Keratinocyte (primary cell): ENCODE measurements at regions not wholly inside any gene's neighbourhood (a gene's known extent, or its start where the extent isn't known, plus 50 kb on each side); places are given as distances from the start of the nearest gene placed in this dataset.

ENCODE experiments used
- DNase-seq: peaks from one replicate; pipeline ENCODE4 v3.0.0-alpha.2; 2011; ENCODE audit warnings: low read depth, missing footprints, low spot score
- FAIRE-seq: peaks from 2 replicates; lab custom pipeline; 2011; peaks lifted over from hg19 to GRCh38; lab: Jason Lieb, UNC
- H2AFZ ChIP-seq: 2 replicates; pipeline ENCODE4 v1.6.0; 2012; ENCODE audit warnings: low read length, control low read depth, inconsistent platforms; ENCODE audit not compliant: control insufficient read depth
- H3K27ac ChIP-seq: 2 replicates; pipeline ENCODE4 v1.5.1; 2011; ENCODE audit warnings: low read length; ENCODE audit not compliant: control insufficient read depth, insufficient read depth
- H3K27me3 ChIP-seq: 3 replicates; pipeline ENCODE4 v1.6.0; 2011; ENCODE audit warnings: low read length; ENCODE audit not compliant: control insufficient read depth, insufficient read depth; ENCODE audit errors: extremely low read depth
- H3K36me3 ChIP-seq, 2 experiments: 2 replicates in 1 of 2; 3 replicates in 1 of 2; pipeline ENCODE4 v1.5.1; 2011; ENCODE audit warnings: low read length in 2 of 2, mild to moderate bottlenecking in 1 of 2; ENCODE audit not compliant: control insufficient read depth in 2 of 2, insufficient read depth in 2 of 2; ENCODE audit errors: extremely low read depth in 1 of 2
- H3K4me1 ChIP-seq: 3 replicates; pipeline ENCODE4 v1.5.1; 2011; ENCODE audit warnings: low read length; ENCODE audit not compliant: control insufficient read depth, insufficient read depth; ENCODE audit errors: extremely low read depth
- H3K4me2 ChIP-seq: 3 replicates; pipeline ENCODE4 v1.6.0; 2011; ENCODE audit warnings: low read depth, low read length; ENCODE audit not compliant: control insufficient read depth, insufficient read depth; ENCODE audit errors: extremely low read depth
- H3K4me3 ChIP-seq, 3 experiments: fragments of 200-600 bp in 1 of 3; sonication (generic) in 1 of 3; 2 replicates in 2 of 3; 3 replicates in 1 of 3; pipeline ENCODE4 v1.5.1; 2011 to 2016; ENCODE audit warnings: low read length in 3 of 3, mild to moderate bottlenecking in 3 of 3, control low read depth in 2 of 3, inconsistent platforms in 1 of 3, low read depth in 1 of 3, mixed read lengths in 1 of 3, mixed run types in 1 of 3, moderate library complexity in 1 of 3; ENCODE audit not compliant: control insufficient read depth in 2 of 3, insufficient read depth in 2 of 3; ENCODE audit errors: extremely low read depth in 1 of 3
- H3K79me2 ChIP-seq: 2 replicates; pipeline ENCODE4 v1.6.0; 2012; ENCODE audit warnings: low read length; ENCODE audit not compliant: control insufficient read depth, insufficient read depth
- H3K9ac ChIP-seq: 3 replicates; pipeline ENCODE4 v1.6.0; 2011; ENCODE audit warnings: low read length; ENCODE audit not compliant: control insufficient read depth, insufficient read depth; ENCODE audit errors: extremely low read depth
- H3K9me1 ChIP-seq: 3 replicates; pipeline ENCODE4 v1.6.0; 2011; ENCODE audit warnings: low read length; ENCODE audit not compliant: control insufficient read depth, insufficient read depth; ENCODE audit errors: extremely low read depth
- H3K9me3 ChIP-seq: 2 replicates; pipeline ENCODE4 v1.5.1; 2012; ENCODE audit warnings: low read depth, low read length; ENCODE audit not compliant: control insufficient read depth
- H4K20me1 ChIP-seq: 3 replicates; pipeline ENCODE4 v1.6.0; 2011; ENCODE audit warnings: low read length; ENCODE audit not compliant: control insufficient read depth, insufficient read depth; ENCODE audit errors: extremely low read depth
- CTCF ChIP-seq, 3 experiments: IDR thresholded peaks in 1 of 3; conservative IDR thresholded peaks in 1 of 3; optimal IDR thresholded peaks in 1 of 3; 2 replicates in 2 of 3; 3 replicates in 1 of 3; pipeline versions ENCODE3 to v1.5.1; 2011; ENCODE audit warnings: low read length in 3 of 3, mild to moderate bottlenecking in 3 of 3, moderate library complexity in 2 of 3, control low read depth in 1 of 3, inconsistent platforms in 1 of 3; ENCODE audit not compliant: insufficient read depth in 2 of 3; ENCODE audit errors: extremely low read depth in 1 of 3
- EZH2 ChIP-seq: IDR thresholded peaks from one replicate; pipeline ENCODE4 v1.6.1; 2012; ENCODE audit warnings: inconsistent platforms, mild to moderate bottlenecking, low read length, moderate library complexity
- dilution Hi-C: fragments of 300-500 bp; cut with MboI; formaldehyde crosslinking; loops from one replicate; pipeline ENCODE4 v1.7.0; 2020; ENCODE audit warnings: low sequenced_read_pairs; ENCODE audit not compliant: extremely low pct_ligation_motif_present

DNA sequence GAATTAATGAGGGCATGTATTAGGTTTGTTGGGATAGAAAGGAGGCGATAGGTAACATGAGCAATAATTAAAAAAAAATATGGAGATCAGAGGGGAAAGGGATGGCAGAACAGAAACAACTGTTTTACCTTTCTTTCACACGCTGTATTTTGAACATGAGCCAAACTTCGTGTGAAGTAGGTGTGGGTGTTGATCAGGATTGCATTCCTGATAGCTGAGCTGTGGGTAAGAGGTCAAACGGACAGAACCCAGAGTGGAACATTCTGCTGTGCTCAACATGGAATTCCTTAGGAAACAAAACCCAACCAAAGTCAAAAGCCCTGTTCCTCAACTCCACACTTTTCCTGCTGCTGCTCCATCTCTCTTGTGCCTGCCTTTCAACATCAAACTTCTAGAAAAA is 162.5 kb upstream of the CASK start:
- TF ChIP-seq CTCF (optimal IDR thresholded peaks at IDR 0.05 in 1 of 3, IDR thresholded peaks at IDR 0.05 in 1 of 3, conservative IDR thresholded peaks at IDR 0.05 in 1 of 3; ENCODE audit: extremely low read depth in 1 of 3, insufficient read depth in 2 of 3, low read length in 3 of 3) (no peak), EZH2 (no peak)
- Histone ChIP-seq H3K4me1 (no peaks in the 10 kb centered on the region), H3K4me2 (no peak overlapping the region), H4K20me1 (no peaks in the 10 kb centered on the region), H3K27ac (no peak overlapping the region), H3K79me2 (no peaks in the 10 kb centered on the region), H3K9ac (no peak overlapping the region), H3K9me1 (no peaks in the 10 kb centered on the region), H3K9me3 (no peaks in the 10 kb centered on the region), H3K27me3 (no peaks in the 10 kb centered on the region), H3K4me3 (no peak overlapping the region), H3K36me3 (no peaks in the 10 kb centered on the region), H2AFZ (no peak overlapping the region)
- FAIRE-seq: no peak
- DNase-seq: no peak
- dilution Hi-C loops: no loop called here

DNA sequence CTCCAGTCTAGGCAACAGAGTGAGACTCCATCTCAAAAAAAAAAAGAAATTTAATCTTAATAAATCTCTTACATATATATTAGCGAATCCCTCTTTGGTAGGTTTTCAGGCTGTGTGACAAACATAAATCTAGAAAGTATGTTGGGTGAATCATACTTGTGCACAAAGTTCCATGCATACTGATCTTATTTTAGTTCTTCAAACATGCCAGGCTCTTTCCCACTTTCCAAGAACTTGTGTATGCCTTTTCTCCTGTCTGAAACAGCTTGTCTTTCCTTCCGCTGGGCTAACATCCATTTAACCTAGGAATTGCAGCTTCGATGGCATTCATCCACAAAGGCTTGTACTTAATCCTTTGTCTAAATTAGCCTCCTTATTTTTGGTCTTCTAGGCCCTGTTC is 156.6 kb upstream of the CASK start:
- H3K4me3 ChIP-seq: no peak overlapping the region
- FAIRE-seq (no peak), DNase-seq (no peak)
- no peaks in the 10 kb centered on the region for H3K36me3 ChIP-seq
- H3K4me1 ChIP-seq: no peaks in the 10 kb centered on the region
- no peak overlapping the region for H2AFZ ChIP-seq
- no peaks in the 10 kb centered on the region for H3K79me2 ChIP-seq
- no peak for TF ChIP-seq CTCF (optimal IDR thresholded peaks at IDR 0.05 in 1 of 3, IDR thresholded peaks at IDR 0.05 in 1 of 3, conservative IDR thresholded peaks at IDR 0.05 in 1 of 3; ENCODE audit: extremely low read depth in 1 of 3, insufficient read depth in 2 of 3, low read length in 3 of 3)
- no peak for TF ChIP-seq EZH2
- H3K27me3 ChIP-seq: no peaks in the 10 kb centered on the region
- H3K9me1 ChIP-seq: no peaks in the 10 kb centered on the region
- H3K9me3 ChIP-seq: no peaks in the 10 kb centered on the region
- H3K27ac ChIP-seq: no peak overlapping the region
- no peak overlapping the region for H3K4me2 ChIP-seq
- H3K9ac ChIP-seq: no peak overlapping the region
- no peaks in the 10 kb centered on the region for H4K20me1 ChIP-seq
- dilution Hi-C loops: no loop called here
